ENCODE measurements at regions not wholly inside any gene's neighbourhood (a gene's known extent, or its start where the extent isn't known, plus 50 kb on each side); places are given as distances from the start of the nearest gene placed in this dataset.

- no peak for TF ChIP-seq NCOA4 (IDR thresholded peaks at IDR 0.05; ENCODE audit: partially characterized antibody)
- TF ChIP-seq GATAD2B (IDR thresholded peaks at IDR 0.05; ENCODE audit: borderline replicate concordance): no peak
- no peak for TF ChIP-seq DNMT1 (IDR thresholded peaks at IDR 0.05)
- TF ChIP-seq SMARCC2 (IDR thresholded peaks at IDR 0.05; ENCODE audit: low read depth): no peak
- TF ChIP-seq, protein P1, sequence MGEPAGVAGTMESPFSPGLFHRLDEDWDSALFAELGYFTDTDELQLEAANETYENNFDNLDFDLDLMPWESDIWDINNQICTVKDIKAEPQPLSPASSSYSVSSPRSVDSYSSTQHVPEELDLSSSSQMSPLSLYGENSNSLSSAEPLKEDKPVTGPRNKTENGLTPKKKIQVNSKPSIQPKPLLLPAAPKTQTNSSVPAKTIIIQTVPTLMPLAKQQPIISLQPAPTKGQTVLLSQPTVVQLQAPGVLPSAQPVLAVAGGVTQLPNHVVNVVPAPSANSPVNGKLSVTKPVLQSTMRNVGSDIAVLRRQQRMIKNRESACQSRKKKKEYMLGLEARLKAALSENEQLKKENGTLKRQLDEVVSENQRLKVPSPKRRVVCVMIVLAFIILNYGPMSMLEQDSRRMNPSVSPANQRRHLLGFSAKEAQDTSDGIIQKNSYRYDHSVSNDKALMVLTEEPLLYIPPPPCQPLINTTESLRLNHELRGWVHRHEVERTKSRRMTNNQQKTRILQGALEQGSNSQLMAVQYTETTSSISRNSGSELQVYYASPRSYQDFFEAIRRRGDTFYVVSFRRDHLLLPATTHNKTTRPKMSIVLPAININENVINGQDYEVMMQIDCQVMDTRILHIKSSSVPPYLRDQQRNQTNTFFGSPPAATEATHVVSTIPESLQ (CRISPR knock-in tag; IDR thresholded peaks at IDR 0.05): no peak
- TF ChIP-seq FOXA1 (IDR thresholded peaks at IDR 0.05; ENCODE audit: borderline replicate concordance): no peak
- no peak for TF ChIP-seq SMARCB1 (IDR thresholded peaks at IDR 0.05; ENCODE audit: insufficient read length, low read depth)
- TF ChIP-seq CBX2 (IDR thresholded peaks at IDR 0.05; ENCODE audit: insufficient read depth, low read length, poor library complexity, severe bottlenecking): no peak
These were observed 1130.1 kb downstream of the HACE1 start (continued) for GRCh38 chr6:103729658-103730057.

- no peak for FAIRE-seq
- POLR2A ChIA-PET: no interaction called here
- H3K79me2 ChIP-seq (ENCODE audit: control insufficient read depth, insufficient read depth, low read length): no peaks in the 10 kb centered on the region
- TF ChIP-seq TOE1 (IDR thresholded peaks at IDR 0.05; ENCODE audit: borderline replicate concordance): no peak
- TF ChIP-seq TOE1 (CRISPR knock-in tag; IDR thresholded peaks at IDR 0.05; ENCODE audit: borderline replicate concordance, low read depth): no peak
- TF ChIP-seq ZC3H8 (IDR thresholded peaks at IDR 0.05): no peak
- TF ChIP-seq RBM14 (IDR thresholded peaks at IDR 0.05; ENCODE audit: borderline replicate concordance, insufficient read depth, low read depth, low read length): no peak
- TF ChIP-seq, protein P2, sequence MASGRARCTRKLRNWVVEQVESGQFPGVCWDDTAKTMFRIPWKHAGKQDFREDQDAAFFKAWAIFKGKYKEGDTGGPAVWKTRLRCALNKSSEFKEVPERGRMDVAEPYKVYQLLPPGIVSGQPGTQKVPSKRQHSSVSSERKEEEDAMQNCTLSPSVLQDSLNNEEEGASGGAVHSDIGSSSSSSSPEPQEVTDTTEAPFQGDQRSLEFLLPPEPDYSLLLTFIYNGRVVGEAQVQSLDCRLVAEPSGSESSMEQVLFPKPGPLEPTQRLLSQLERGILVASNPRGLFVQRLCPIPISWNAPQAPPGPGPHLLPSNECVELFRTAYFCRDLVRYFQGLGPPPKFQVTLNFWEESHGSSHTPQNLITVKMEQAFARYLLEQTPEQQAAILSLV (tag; IDR thresholded peaks at IDR 0.05): no peak
- TF ChIP-seq MEF2A (IDR thresholded peaks at IDR 0.05; ENCODE audit: control insufficient read depth, low read depth, low read length): no peak
- TF ChIP-seq CHD1 (IDR thresholded peaks at IDR 0.05; ENCODE audit: low read length): no peak
- no peak for TF ChIP-seq POLR3G (IDR thresholded peaks at IDR 0.05; ENCODE audit: extremely low read depth, insufficient read length, insufficient replicate concordance)
- TF ChIP-seq FIP1L1 (IDR thresholded peaks at IDR 0.05; ENCODE audit: low read depth, low read length, poor library complexity, severe bottlenecking): no peak
- TF ChIP-seq, protein P3, sequence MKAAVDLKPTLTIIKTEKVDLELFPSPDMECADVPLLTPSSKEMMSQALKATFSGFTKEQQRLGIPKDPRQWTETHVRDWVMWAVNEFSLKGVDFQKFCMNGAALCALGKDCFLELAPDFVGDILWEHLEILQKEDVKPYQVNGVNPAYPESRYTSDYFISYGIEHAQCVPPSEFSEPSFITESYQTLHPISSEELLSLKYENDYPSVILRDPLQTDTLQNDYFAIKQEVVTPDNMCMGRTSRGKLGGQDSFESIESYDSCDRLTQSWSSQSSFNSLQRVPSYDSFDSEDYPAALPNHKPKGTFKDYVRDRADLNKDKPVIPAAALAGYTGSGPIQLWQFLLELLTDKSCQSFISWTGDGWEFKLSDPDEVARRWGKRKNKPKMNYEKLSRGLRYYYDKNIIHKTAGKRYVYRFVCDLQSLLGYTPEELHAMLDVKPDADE (conservative IDR thresholded peaks at IDR 0.05; ENCODE audit: control insufficient read depth, low read depth, low read length): no peak
These were observed 1136.0 kb downstream of the HACE1 start for GRCh38 chr6:103723438-103724322.

More at GRCh38 chr6:103723438-103724322, 1136.0 kb downstream of the HACE1 start:
- Histone ChIP-seq H4K20me1 (replicated peaks; ENCODE audit: control insufficient read depth, insufficient read depth, low read length) (no peaks in the 10 kb centered on the region), H3K9me1 (ENCODE audit: control insufficient read depth, insufficient read depth, low read length) (no peaks in the 10 kb centered on the region), H3K27me3 (ENCODE audit: control insufficient read depth in 2 of 2, insufficient read depth in 2 of 2, low read length in 2 of 2) (no peaks in the 10 kb centered on the region), H3K4me1 (replicated peaks in 1 of 2; ENCODE audit: control insufficient read depth in 2 of 2, insufficient read depth in 2 of 2, low read length in 2 of 2) (no peaks in the 10 kb centered on the region), H2AFZ (ENCODE audit: low read depth, low read length) (no peak overlapping the region), H3K36me3 (ENCODE audit: control insufficient read depth, insufficient read depth, low read length) (no peaks in the 10 kb centered on the region), H3K27ac (ENCODE audit: extremely low read depth, low read depth, low read length) (no peak overlapping the region), H3K4me3 (no peak overlapping the region), H3K9ac (ENCODE audit: insufficient read depth in 1 of 2, low read depth in 2 of 2, low read length in 2 of 2) (no peak overlapping the region), H3K4me2 (ENCODE audit: insufficient read depth, low read length) (no peak overlapping the region), H3K9me3 (replicated peaks; ENCODE audit: control insufficient read depth, insufficient read depth, low read depth, low read length) (no peaks in the 10 kb centered on the region)
- ATAC-seq (no peak), DNase-seq (ENCODE audit: extremely low read depth in 1 of 4, low spot score in 3 of 4) (no peak)
- no TSS peak for BruUV-seq (replicated peaks)
- intact Hi-C loops (cut with micrococcal nuclease) (no loop called here), in situ Hi-C loops (cut with MboI) (no loop called here)
- CTCF ChIA-PET (ENCODE audit: low intra/inter-chr PET ratio): no interaction called here
